Heart right ventricle (tissue), 16 donors: ENCODE measurements at regions not wholly inside any gene's neighbourhood (a gene's known extent, or its start where the extent isn't known, plus 50 kb on each side); places are given as distances from the start of the nearest gene placed in this dataset.
"Not testable (repeated sequence)": the region's sequence is repeated elsewhere in the genome, so short reads cannot be mapped to it uniquely, and the experiment has no call there.

Experiments
- ATAC-seq, 8 donors: fragments of 200-7000 bp; cut with Tn5 transposase; one replicate each; pipeline ENCODE4 v1.9.1; 2020; ENCODE audit warnings: mild to moderate bottlenecking in 8 of 8, moderate library complexity in 8 of 8, moderate number of reproducible peaks in 1 of 8
- DNase-seq, 2 donors: peaks; one replicate each; pipeline ENCODE4 v3.0.0-alpha.2; 2020
- H3K27ac ChIP-seq, 10 donors: fragments of 200-600 bp; sonication (generic) in 2 of 10; one replicate each; pipeline versions ENCODE4 v1.5.0 to v1.8.0; 2020 to 2022; ENCODE audit warnings: mild to moderate bottlenecking in 3 of 10
- H3K27me3 ChIP-seq, 7 donors: fragments of 200-600 bp; one replicate each; pipeline ENCODE4 v1.8.0; 2021 to 2022; ENCODE audit warnings: mild to moderate bottlenecking in 2 of 7
- H3K36me3 ChIP-seq, 9 donors: fragments of 200-600 bp; sonication (generic) in 1 of 9; one replicate each; pipeline versions ENCODE4 v1.5.0 to v1.8.0; 2020 to 2022; ENCODE audit warnings: mild to moderate bottlenecking in 2 of 9
- H3K4me1 ChIP-seq, 9 donors: fragments of 200-600 bp; sonication (generic) in 1 of 9; one replicate each; pipeline versions ENCODE4 v1.5.0 to v1.8.0; 2020 to 2022; ENCODE audit warnings: mild to moderate bottlenecking in 4 of 9
- H3K4me3 ChIP-seq, 10 donors: fragments of 200-600 bp; sonication (generic) in 2 of 10; one replicate each; pipeline versions ENCODE4 v1.5.0 to v1.8.0; 2020 to 2022; ENCODE audit warnings: mild to moderate bottlenecking in 7 of 10, moderate library complexity in 2 of 10
- H3K9me3 ChIP-seq, 11 donors: fragments of 200-600 bp in 10 of 11; sonication (generic) in 2 of 11; one replicate each; pipeline versions ENCODE4 v1.5.0 to v1.8.0; 2013 to 2022; ENCODE audit warnings: mild to moderate bottlenecking in 2 of 11, control low read depth in 1 of 11, moderate library complexity in 1 of 11
- CTCF ChIP-seq, 9 donors: fragments of 200-600 bp; sonication (generic) in 2 of 9; IDR thresholded peaks; one replicate each; pipeline versions ENCODE4 v1.5.0 to v1.8.0; 2021 to 2022; ENCODE audit warnings: antibody characterized with exemption in 9 of 9, mild to moderate bottlenecking in 5 of 9, moderate library complexity in 1 of 9
- WGBS, 2 donors: extraction: QIAGEN DNeasy Blood & Tissue Kit; methylation state at CpG; one replicate each; pipeline ENCODE4 v1.1.7; 2013; ENCODE audit warnings: inconsistent platforms in 1 of 2; 5-methylcytosine and 5-hydroxymethylcytosine counted together
- intact Hi-C, 10 donors: fragments of 100-400 bp; cut with DNase I; formaldehyde crosslinking; loops; one replicate each; pipeline versions ENCODE4 v1.11.1 to v1.14.2; 2022
- donor health status: Arrhythmogenic right ventricular cardiomyopathy.
- donor health status: ischemic (EF 13 %, LVEDD 7.1; RV severe dilation, severe dysfunction).
- donor health status: healthy with polysubstance abuse.
- donor health status: DM: no; HTN: yes; CAD: no.
- donor health status: DM: no; HTN: no; CAD: no.
- donor health status: ischemic (EF 25% LVEDD 6.9; RV normal size, moderate dysfunction).
- donor health status: ischemic (EF 25% LVEDD 5.7; RV mildly dilated, moderate dysfunction).
- donor health status: healthy.
- donor health status: DM: yes; HTN: yes; CAD: no.
- donor health status: Ischemic cardiomyopathy.
- donor health status: ischemic (EF 35%, LVEDD 5.7; RV mildly dilated, moderate dysfunction).
- donor health status: nonischemic (EF 11% LVEDD 7.7; RV severe dilation, severe dysfunction).
- donor health status: DM: yes; HTN: yes; CAD: no.
- donor health status: PGD.
- donor health status: ischemic (EF 29% LVEDD 5.4; RV normal size, mild dysfunction).
- donor health status: nonischemic (EF 23%, LVEDD 6.1; RV moderate dilation, normal function).

DNA sequence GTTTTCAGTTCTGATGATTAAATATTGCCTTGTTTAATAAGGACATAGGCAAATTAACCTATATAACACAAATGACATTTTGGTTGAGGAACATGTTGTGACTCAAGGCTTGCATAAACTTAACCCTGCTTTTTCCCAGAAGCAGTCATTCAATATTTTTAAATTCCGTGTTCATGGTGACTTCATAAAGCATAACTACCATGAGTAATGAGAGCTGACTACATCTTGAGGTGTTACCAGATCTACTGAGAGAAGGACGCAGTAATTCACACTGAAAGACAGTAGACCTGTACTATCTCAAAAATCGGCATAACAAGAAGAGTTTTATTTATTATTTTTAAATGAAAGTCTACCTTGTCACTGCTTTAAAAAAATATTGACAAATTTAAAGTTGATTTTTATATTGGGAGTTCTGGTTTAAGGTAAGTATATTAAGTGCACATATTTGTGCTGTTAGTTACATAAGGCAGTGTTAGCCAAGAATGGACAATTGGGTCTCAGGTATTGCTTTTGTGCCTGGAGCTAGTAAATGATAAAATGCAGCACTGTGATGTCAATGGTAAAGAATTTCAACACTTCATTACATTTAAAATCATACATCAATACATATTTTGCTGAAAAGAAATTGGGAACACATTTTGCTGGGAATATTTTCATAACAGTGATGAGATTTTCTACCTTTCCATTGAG, 1198.5 kb downstream of the FSCB start:
- Histone ChIP-seq H3K4me1 (no peaks in the 10 kb centered on the region), H3K27ac (no peak overlapping the region), H3K9me3 (peaks cover 0 to 3% (median 0%) of the 10 kb centered on the region in 11 donors), H3K27me3 (no peaks in the 10 kb centered on the region), H3K36me3 (no peaks in the 10 kb centered on the region), H3K4me3 (no peak overlapping the region)
- intact Hi-C loops = no loop called here
- no peak for ATAC-seq
- TF ChIP-seq CTCF (IDR thresholded peaks at IDR 0.05) = no peak
- WGBS, 2 donors = 77 to 78% methylated on average over 3 of the region's 3 CpGs
- DNase-seq = no peak

DNA sequence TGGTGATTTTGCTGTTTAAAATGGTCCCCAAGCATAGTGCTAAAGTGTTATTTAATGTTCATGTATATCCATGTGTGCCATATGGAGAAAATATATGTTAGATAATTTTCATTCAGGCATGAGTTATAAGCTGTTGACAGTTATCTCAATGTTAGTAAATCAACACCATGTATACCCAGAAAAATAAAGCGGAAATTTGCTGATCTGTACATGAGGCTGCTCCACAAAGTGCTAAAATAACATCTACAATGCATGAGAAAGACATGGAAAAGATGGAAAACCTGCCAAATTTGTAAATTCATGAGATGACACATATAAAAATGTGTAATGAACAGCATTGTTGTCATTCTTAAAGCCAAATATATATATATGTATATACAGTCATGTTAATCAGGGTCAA, 1199.2 kb downstream of the FSCB start:
- Histone ChIP-seq H3K9me3 (peaks cover 0 to 3% (median 0%) of the 10 kb centered on the region in 11 donors), H3K27ac (no peak overlapping the region), H3K27me3 (no peaks in the 10 kb centered on the region), H3K4me1 (no peaks in the 10 kb centered on the region), H3K36me3 (no peaks in the 10 kb centered on the region), H3K4me3 (no peak overlapping the region)
- intact Hi-C loops = no loop called here
- ATAC-seq (no peak), DNase-seq (no peak)
- TF ChIP-seq CTCF (IDR thresholded peaks at IDR 0.05) = no peak
- WGBS, 2 donors = 65 to 75% methylated on average over 1 of the region's 1 CpG

DNA sequence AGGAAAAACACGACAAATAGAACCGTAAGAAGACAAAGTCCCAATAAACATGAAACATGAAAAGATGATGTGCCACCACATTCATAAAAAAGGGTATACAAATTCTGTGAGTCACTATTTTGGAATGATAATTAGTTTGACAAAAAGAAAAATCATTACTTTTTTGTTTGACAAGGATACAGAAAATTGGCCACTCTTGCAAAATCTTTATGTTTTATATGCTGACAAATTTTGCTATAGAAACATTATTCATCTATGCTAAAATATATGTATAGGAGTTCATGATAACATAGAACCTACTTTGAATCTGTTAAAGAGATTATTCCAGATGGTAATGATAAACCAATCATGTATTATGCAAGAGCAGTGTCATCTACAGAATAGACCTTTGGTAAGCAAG, 1201.0 kb downstream of the FSCB start:
- 88 to 89% methylated on average over 2 of the region's 2 CpGs for WGBS, 2 donors
- intact Hi-C loops = no loop called here

DNA sequence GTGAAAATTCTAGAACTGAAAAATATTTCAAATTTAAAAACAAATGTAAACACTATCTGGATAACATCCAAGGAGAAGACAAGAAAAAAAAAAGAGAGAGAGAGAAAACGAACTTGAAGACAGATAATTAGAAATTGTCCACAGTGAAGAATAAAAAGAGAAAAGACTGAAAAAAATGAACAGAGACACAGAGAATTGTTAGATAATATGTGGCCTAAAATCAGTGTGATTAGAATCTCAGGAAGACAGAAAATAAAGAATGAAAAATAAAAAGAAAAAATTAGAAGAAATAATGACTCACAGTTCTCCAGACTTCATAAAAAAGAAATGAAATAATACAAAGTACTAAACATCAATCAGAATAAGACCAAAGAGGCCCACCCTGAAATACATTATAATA, 1209.3 kb downstream of the FSCB start:
- no peak for TF ChIP-seq CTCF (IDR thresholded peaks at IDR 0.05)
- intact Hi-C loops = no loop called here
- ATAC-seq = no peak
- no peaks in the 10 kb centered on the region for H3K36me3 ChIP-seq
- H3K4me3 ChIP-seq = no peak overlapping the region
- DNase-seq = no peak
- 36 to 63% methylated on average over 1 of the region's 1 CpG for WGBS, 2 donors
- H3K4me1 ChIP-seq = no peaks in the 10 kb centered on the region
- H3K9me3 ChIP-seq = peaks cover 0 to 5% (median 0%) of the 10 kb centered on the region in 11 donors
- H3K27ac ChIP-seq = no peak overlapping the region
- H3K27me3 ChIP-seq = no peaks in the 10 kb centered on the region

More for the DNA sequence above, 1201.0 kb downstream of the FSCB start:
- TF ChIP-seq CTCF (IDR thresholded peaks at IDR 0.05) = no peak
- peaks cover 0 to 3% (median 0%) of the 10 kb centered on the region in 11 donors for H3K9me3 ChIP-seq
- H3K27me3 ChIP-seq = no peaks in the 10 kb centered on the region
- H3K36me3 ChIP-seq = no peaks in the 10 kb centered on the region
- DNase-seq (no peak), ATAC-seq (no peak)
- no peaks in the 10 kb centered on the region for H3K4me1 ChIP-seq
- H3K27ac ChIP-seq = no peak overlapping the region
- no peak overlapping the region for H3K4me3 ChIP-seq

DNA sequence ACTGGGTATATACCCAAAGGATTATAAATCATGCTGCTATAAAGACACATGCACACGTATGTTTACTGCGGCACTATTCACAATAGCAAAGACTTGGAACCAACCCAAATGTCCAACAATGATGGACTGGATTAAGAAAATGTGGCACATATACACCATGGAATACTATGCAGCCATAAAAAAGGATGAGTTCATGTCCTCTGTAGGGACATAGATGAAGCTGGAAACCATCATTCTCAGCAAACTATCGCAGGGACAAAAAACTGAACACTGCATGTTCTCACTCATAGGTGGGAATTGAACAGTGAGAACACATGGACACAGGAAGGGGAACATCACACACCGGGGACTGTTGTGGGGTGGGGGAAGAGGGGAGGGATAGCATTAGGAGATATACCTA, 1211.0 kb downstream of the FSCB start:
- H3K4me1 ChIP-seq, H3K27ac ChIP-seq, H3K36me3 ChIP-seq, intact Hi-C loops, DNase-seq, H3K4me3 ChIP-seq, ATAC-seq, H3K9me3 ChIP-seq, H3K27me3 ChIP-seq: not testable (repeated sequence)
- WGBS, 2 donors = 88 to 95% methylated on average over 2 of the region's 4 CpGs
